Trophoblast cell (in vitro differentiated cells and primary cell): ENCODE measurements at regions not wholly inside any gene's neighbourhood (a gene's known extent, or its start where the extent isn't known, plus 50 kb on each side); places are given as distances from the start of the nearest gene placed in this dataset.

Experiments used
- DNase-seq, 2 donors: peaks; one replicate each; pipeline ENCODE4 v3.0.0-alpha.2; 2016
- H2AFZ ChIP-seq: 2 replicates; pipeline ENCODE4 v1.6.1; 2013; ENCODE audit warnings: low read length, moderate library complexity, mild to moderate bottlenecking; ENCODE audit not compliant: insufficient read depth, poor library complexity
- H2AK5ac ChIP-seq: 2 replicates; pipeline ENCODE4 v1.6.1; 2013; ENCODE audit warnings: mild to moderate bottlenecking, low read length
- H2BK120ac ChIP-seq: 2 replicates; pipeline ENCODE4 v1.6.1; 2013; ENCODE audit warnings: low read length, mild to moderate bottlenecking, moderate library complexity; ENCODE audit not compliant: insufficient read depth, poor library complexity
- H2BK12ac ChIP-seq: 2 replicates; pipeline ENCODE4 v1.6.1; 2013; ENCODE audit warnings: mild to moderate bottlenecking, low read length, moderate library complexity
- H2BK5ac ChIP-seq: 2 replicates; pipeline ENCODE4 v1.6.1; 2013; ENCODE audit warnings: low read length, low read depth, moderate library complexity, mild to moderate bottlenecking; ENCODE audit not compliant: poor library complexity
- H3K14ac ChIP-seq: 2 replicates; pipeline ENCODE4 v1.6.1; 2013; ENCODE audit warnings: mild to moderate bottlenecking, low read length
- H3K18ac ChIP-seq: 2 replicates; pipeline ENCODE4 v1.6.1; 2013; ENCODE audit warnings: mild to moderate bottlenecking, low read length
- H3K23ac ChIP-seq: 2 replicates; pipeline ENCODE4 v1.6.1; 2013; ENCODE audit warnings: low read length
- H3K27ac ChIP-seq: 2 replicates; pipeline ENCODE4 v1.5.1; 2013; ENCODE audit warnings: low read depth, mild to moderate bottlenecking, inconsistent platforms, low read length, moderate library complexity
- H3K27me3 ChIP-seq: 2 replicates; pipeline ENCODE4 v1.6.1; 2013; ENCODE audit warnings: inconsistent platforms, mild to moderate bottlenecking, low read length, moderate library complexity; ENCODE audit not compliant: insufficient read depth
- H3K36me3 ChIP-seq, 2 experiments: 1 replicate in 1 of 2; 2 replicates in 1 of 2; pipeline ENCODE4 v1.6.1; 2013; ENCODE audit warnings: low read length in 2 of 2, mild to moderate bottlenecking in 2 of 2, moderate library complexity in 1 of 2; ENCODE audit not compliant: insufficient read depth in 2 of 2, control insufficient read depth in 1 of 2
- H3K4ac ChIP-seq: 2 replicates; pipeline ENCODE4 v1.6.1; 2013; ENCODE audit warnings: low read depth, mild to moderate bottlenecking, low read length, moderate library complexity
- H3K4me1 ChIP-seq, 2 experiments: 1 replicate in 1 of 2; 2 replicates in 1 of 2; pipeline ENCODE4 v1.6.1; 2013; ENCODE audit warnings: low read length in 2 of 2, mild to moderate bottlenecking in 2 of 2, moderate library complexity in 1 of 2; ENCODE audit not compliant: insufficient read depth in 2 of 2, control insufficient read depth in 1 of 2
- H3K4me2 ChIP-seq: 2 replicates; pipeline ENCODE4 v1.6.1; 2013; ENCODE audit warnings: inconsistent platforms, mild to moderate bottlenecking, low read length, moderate library complexity
- H3K4me3 ChIP-seq: 2 replicates; pipeline ENCODE4 v1.5.1; 2013; ENCODE audit warnings: mild to moderate bottlenecking, low read depth, low read length, inconsistent platforms
- H3K79me1 ChIP-seq: one replicate; pipeline ENCODE4 v1.6.1; 2013; ENCODE audit warnings: low read length
- H3K79me2 ChIP-seq: 2 replicates; pipeline ENCODE4 v1.6.1; 2013; ENCODE audit warnings: low read length, mild to moderate bottlenecking; ENCODE audit not compliant: control insufficient read depth, insufficient read depth, poor library complexity
- H3K9ac ChIP-seq: 2 replicates; pipeline ENCODE4 v1.6.1; 2013; ENCODE audit warnings: mild to moderate bottlenecking, low read length
- H3K9me3 ChIP-seq: 2 replicates; pipeline ENCODE4 v1.6.1; 2013; ENCODE audit warnings: low read depth, mild to moderate bottlenecking, control low read depth, inconsistent platforms, low read length; ENCODE audit not compliant: insufficient read depth
- H4K12ac ChIP-seq: 2 replicates; pipeline ENCODE4 v1.6.1; 2013; ENCODE audit warnings: low read depth, mild to moderate bottlenecking, low read length, moderate library complexity
- H4K8ac ChIP-seq: 2 replicates; pipeline ENCODE4 v1.6.1; 2013; ENCODE audit warnings: low read depth, mild to moderate bottlenecking, low read length, moderate library complexity
- H4K91ac ChIP-seq: one replicate; pipeline ENCODE4 v1.6.1; 2013; ENCODE audit warnings: low read depth, mild to moderate bottlenecking, low read length, moderate library complexity
- WGBS: extraction: QIAGEN DNeasy Blood & Tissue Kit; methylation state at CpG from one replicate; pipeline ENCODE4 v1.1.7; 2013; ENCODE audit warnings: missing lambda C conversion rate; ENCODE audit not compliant: insufficient read length, insufficient coverage; ENCODE audit errors: extremely low coverage; 5-methylcytosine and 5-hydroxymethylcytosine counted together

DNA sequence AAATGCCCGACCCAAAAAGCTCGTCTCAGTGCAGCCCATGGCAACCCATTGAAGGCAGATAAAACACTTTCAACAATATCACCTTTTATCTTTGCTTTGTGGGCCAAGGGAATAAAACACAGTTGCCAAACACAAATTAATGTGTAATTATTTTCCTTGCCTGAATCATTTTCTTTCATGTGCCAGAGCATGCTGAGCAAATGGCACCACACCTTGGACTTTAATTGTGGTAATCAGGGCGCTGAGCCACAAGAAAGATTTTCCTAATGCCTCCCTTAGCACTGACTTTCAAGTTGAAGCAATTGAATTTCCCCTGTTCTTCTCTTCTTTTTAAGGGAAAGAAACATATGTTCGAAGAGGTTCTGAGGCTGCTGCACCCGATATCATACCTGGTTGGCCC is 297.1 kb upstream of the MSX2 start:
- Histone ChIP-seq H2BK12ac (peak overlapping the region; percentile 32), H3K79me1 (peaks cover 30% of the 10 kb centered on the region)
- no CpG with 5 or more reads among the region's 5 CpGs for WGBS

DNA sequence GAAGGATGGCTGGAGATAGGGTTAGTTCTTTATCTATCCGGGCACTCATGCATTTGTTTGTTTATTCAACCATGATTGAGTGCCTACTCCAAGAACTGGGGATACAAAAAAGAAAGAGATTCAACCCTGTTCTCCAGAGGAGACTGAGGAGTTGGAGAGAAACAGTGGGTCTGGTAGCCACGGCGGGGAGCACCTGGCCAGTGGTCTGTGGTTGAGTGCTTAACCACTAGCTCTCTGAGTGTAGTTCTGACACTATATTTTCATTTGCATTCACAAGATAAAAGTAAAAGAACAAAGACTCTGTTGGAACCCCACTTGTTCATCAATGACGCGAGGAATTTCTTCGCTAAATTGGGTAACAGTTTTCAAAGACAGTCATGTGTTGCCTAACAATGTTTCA is 295.5 kb upstream of the MSX2 start:
- peaks cover 20 to 23% of the 10 kb centered on the region in 2 experiments for H3K4me1 ChIP-seq
- peaks cover 1% of the 10 kb centered on the region for H3K9me3 ChIP-seq
- H3K79me2 ChIP-seq, result peaks cover 2% of the 10 kb centered on the region
- H3K23ac ChIP-seq, result no peak overlapping the region
- H3K27me3 ChIP-seq, result no peaks in the 10 kb centered on the region
- H2AFZ ChIP-seq, result no peak overlapping the region
- H4K8ac ChIP-seq, result no peak overlapping the region
- no peak overlapping the region for H2AK5ac ChIP-seq
- no peaks in the 10 kb centered on the region for H3K36me3 ChIP-seq
- WGBS, result no CpG with 5 or more reads among the region's 6 CpGs
- no peak overlapping the region for H2BK120ac ChIP-seq
- DNase-seq, result no peak
- no peak overlapping the region for H3K4me3 ChIP-seq
- no peak overlapping the region for H3K14ac ChIP-seq
- no peak overlapping the region for H2BK5ac ChIP-seq
- no peak overlapping the region for H4K91ac ChIP-seq
- no peak overlapping the region for H3K18ac ChIP-seq
- no peak overlapping the region for H3K9ac ChIP-seq
- H3K27ac ChIP-seq, result no peak overlapping the region
- H3K4ac ChIP-seq, result no peak overlapping the region
- peaks cover 18% of the 10 kb centered on the region for H3K79me1 ChIP-seq
- no peak overlapping the region for H4K12ac ChIP-seq
- no peak overlapping the region for H3K4me2 ChIP-seq
- H2BK12ac ChIP-seq, result no peak overlapping the region

More for the DNA sequence above, 297.1 kb upstream of the MSX2 start:
- Histone ChIP-seq H2AK5ac (peak overlapping the region; percentile 1), H3K27ac (no peak overlapping the region), H3K9ac (no peak overlapping the region), H3K4me3 (no peak overlapping the region), H2AFZ (no peak overlapping the region), H3K4me1 (peaks cover 26 to 30% of the 10 kb centered on the region in 2 experiments), H2BK5ac (no peak overlapping the region), H3K79me2 (peaks cover 2% of the 10 kb centered on the region), H3K36me3 (no peaks in the 10 kb centered on the region), H3K4me2 (no peak overlapping the region), H3K18ac (no peak overlapping the region), H3K4ac (no peak overlapping the region), H4K91ac (peak overlapping the region; percentile 2), H3K23ac (no peak overlapping the region), H4K12ac (no peak overlapping the region), H2BK120ac (no peak overlapping the region), H4K8ac (no peak overlapping the region), H3K27me3 (no peaks in the 10 kb centered on the region), H3K14ac (no peak overlapping the region), H3K9me3 (peaks cover 1% of the 10 kb centered on the region)
- no peak for DNase-seq

DNA sequence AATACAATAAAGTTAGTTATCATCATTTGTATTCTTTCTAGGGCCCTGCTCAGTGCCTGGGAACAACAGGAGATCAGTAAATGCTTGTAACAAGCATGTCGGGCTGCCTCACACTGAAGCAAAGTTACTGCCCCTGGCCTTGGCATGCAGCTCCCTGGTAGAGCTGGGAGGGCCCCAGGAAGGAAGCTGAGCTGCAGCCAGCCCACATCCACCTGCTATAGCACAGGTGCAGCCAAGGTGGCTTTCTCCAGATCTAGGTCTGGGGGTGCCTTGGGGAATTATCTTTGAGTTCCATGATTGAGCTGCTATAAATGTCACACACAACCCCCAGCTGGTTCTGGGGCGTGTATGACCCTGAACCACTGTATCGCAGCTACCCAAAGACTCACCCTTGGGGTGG is 293.4 kb upstream of the MSX2 start:
- Histone ChIP-seq H3K79me1 (peaks cover 5% of the 10 kb centered on the region), H3K23ac (no peak overlapping the region), H2BK120ac (peak overlapping the region; percentile 46), H3K14ac (peak overlapping the region; percentile 24), H3K9me3 (peaks cover 1% of the 10 kb centered on the region), H2AFZ (no peak overlapping the region), H3K4me3 (no peak overlapping the region), H3K27ac (no peak overlapping the region), H3K4me1 (peaks cover 8 to 15% of the 10 kb centered on the region in 2 experiments), H2AK5ac (no peak overlapping the region), H3K18ac (no peak overlapping the region), H4K91ac (peak overlapping the region; percentile 66), H3K4me2 (no peak overlapping the region), H3K27me3 (no peaks in the 10 kb centered on the region), H3K79me2 (no peaks in the 10 kb centered on the region), H3K9ac (no peak overlapping the region), H3K36me3 (no peaks in the 10 kb centered on the region), H4K8ac (no peak overlapping the region), H2BK5ac (no peak overlapping the region), H2BK12ac (peak overlapping the region; percentile 75), H4K12ac (no peak overlapping the region), H3K4ac (no peak overlapping the region)
- WGBS, result no CpG with 5 or more reads among the region's 3 CpGs
- no peak for DNase-seq

DNA sequence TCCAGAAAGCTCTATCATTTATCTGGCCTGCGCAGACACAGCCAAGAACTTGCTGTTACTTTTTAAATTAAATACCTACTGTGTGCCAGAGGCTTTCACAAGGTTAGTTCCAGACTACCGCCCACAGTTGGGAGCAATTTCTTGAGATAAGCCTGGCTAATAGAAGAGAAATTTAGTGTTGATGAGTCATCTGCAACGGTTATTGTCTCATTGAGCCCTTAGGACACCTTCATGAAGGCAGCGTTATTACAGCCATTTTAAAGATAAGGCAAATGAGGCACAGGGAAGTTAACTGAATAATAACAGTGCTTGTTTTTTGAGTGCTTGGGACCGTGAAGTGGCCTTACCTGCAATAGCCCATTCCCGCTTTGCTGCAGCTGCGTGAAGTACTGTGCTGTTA is 292.9 kb upstream of the MSX2 start:
- H3K18ac ChIP-seq, result no peak overlapping the region
- H2BK12ac ChIP-seq, result no peak overlapping the region
- no peak overlapping the region for H2BK120ac ChIP-seq
- H3K23ac ChIP-seq, result no peak overlapping the region
- H3K9me3 ChIP-seq, result peaks cover 1% of the 10 kb centered on the region
- no peak overlapping the region for H2BK5ac ChIP-seq
- no peaks in the 10 kb centered on the region for H3K79me2 ChIP-seq
- H3K9ac ChIP-seq, result no peak overlapping the region
- H3K27ac ChIP-seq, result no peak overlapping the region
- H2AFZ ChIP-seq, result no peak overlapping the region
- no peak overlapping the region for H4K91ac ChIP-seq
- no peak overlapping the region for H4K8ac ChIP-seq
- H3K4me3 ChIP-seq, result no peak overlapping the region
- no peaks in the 10 kb centered on the region for H3K27me3 ChIP-seq
- H3K4me2 ChIP-seq, result no peak overlapping the region
- peaks cover 9 to 16% of the 10 kb centered on the region in 2 experiments for H3K4me1 ChIP-seq
- peak; percentile 22 to 74 for DNase-seq
- H2AK5ac ChIP-seq, result no peak overlapping the region
- no peaks in the 10 kb centered on the region for H3K36me3 ChIP-seq
- H3K4ac ChIP-seq, result no peak overlapping the region
- H3K14ac ChIP-seq, result no peak overlapping the region
- peaks cover 6% of the 10 kb centered on the region for H3K79me1 ChIP-seq
- no CpG with 5 or more reads among the region's 7 CpGs for WGBS
- H4K12ac ChIP-seq, result no peak overlapping the region
